GM12874 (cell line): ENCODE measurements at regions not wholly inside any gene's neighbourhood (a gene's known extent, or its start where the extent isn't known, plus 50 kb on each side); places are given as distances from the start of the nearest gene placed in this dataset.

Source experiments
- TF ChIP-seq, protein P1 (sequence below): IDR thresholded peaks from 2 replicates; pipeline ENCODE4 v1.5.1; 2011; ENCODE audit warnings: low read depth, mild to moderate bottlenecking, control low read depth, low read length, moderate library complexity; ENCODE audit not compliant: insufficient read depth

DNA sequence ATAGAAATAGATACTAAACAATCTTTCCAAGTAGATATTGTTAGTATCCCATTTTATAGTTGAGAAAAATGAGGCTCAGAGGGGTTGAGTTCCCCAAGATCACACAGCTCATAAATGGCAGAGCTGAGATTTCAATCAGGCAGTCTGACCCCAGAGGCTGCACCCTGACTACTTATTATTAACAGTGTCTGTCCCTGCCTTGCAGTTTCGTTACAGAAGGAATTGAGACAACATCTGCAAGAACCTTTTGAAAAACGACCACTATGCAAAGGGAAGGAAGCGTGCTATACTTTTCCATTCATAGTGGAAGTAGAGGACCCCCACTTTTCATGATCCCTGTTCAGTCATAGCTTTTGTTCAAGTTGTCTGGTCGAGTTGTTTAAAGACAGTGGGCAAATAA, 53.2 kb upstream of the SEC11C start:
- TF ChIP-seq, protein P1, sequence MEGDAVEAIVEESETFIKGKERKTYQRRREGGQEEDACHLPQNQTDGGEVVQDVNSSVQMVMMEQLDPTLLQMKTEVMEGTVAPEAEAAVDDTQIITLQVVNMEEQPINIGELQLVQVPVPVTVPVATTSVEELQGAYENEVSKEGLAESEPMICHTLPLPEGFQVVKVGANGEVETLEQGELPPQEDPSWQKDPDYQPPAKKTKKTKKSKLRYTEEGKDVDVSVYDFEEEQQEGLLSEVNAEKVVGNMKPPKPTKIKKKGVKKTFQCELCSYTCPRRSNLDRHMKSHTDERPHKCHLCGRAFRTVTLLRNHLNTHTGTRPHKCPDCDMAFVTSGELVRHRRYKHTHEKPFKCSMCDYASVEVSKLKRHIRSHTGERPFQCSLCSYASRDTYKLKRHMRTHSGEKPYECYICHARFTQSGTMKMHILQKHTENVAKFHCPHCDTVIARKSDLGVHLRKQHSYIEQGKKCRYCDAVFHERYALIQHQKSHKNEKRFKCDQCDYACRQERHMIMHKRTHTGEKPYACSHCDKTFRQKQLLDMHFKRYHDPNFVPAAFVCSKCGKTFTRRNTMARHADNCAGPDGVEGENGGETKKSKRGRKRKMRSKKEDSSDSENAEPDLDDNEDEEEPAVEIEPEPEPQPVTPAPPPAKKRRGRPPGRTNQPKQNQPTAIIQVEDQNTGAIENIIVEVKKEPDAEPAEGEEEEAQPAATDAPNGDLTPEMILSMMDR: no peak

DNA sequence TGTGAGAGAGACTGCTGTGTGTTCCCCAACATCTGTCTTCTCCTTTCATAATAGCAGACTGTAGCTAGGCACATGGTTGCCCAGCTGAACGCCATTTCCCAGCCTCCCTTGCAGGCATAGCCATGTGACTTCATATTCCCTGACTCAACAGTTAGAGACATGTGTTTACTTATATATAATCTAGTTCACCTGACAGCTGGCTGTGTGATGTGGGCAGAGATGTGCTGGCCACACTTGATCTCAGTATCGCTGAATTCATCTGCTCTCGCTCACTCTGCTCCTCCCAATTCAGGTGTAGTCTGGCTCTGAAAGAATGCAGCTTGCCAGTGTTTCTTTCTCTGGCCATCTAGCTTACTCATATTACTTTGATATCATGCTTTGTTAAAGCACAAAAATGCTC, 52.3 kb upstream of the SEC11C start:
- TF ChIP-seq, protein P1: no peak
